VCaP (cell line): ENCODE measurements at regions not wholly inside any gene's neighbourhood (a gene's known extent, or its start where the extent isn't known, plus 50 kb on each side); places are given as distances from the start of the nearest gene placed in this dataset.

Experiments used
- H3K27ac ChIP-seq: fragments of 450-650 bp; 2 replicates; pipeline ENCODE4 v1.5.1; 2017
- CTCF ChIP-seq: fragments of 450-650 bp; conservative IDR thresholded peaks from 2 replicates; pipeline ENCODE4 v1.5.1; 2017; ENCODE audit warnings: mild to moderate bottlenecking, moderate library complexity

- TF ChIP-seq CTCF, result no peak
- H3K27ac ChIP-seq, result no peak overlapping the region
Measured at GRCh38 chr5:51990241-51990640, 607.0 kb downstream of the ISL1 start.

GRCh38 chr5:51990661-51991180 is 607.5 kb downstream of the ISL1 start:
- no peak overlapping the region for H3K27ac ChIP-seq
- no peak for TF ChIP-seq CTCF

GRCh38 chr5:51991940-51992339 is 608.7 kb downstream of the ISL1 start:
- no peak overlapping the region for H3K27ac ChIP-seq
- TF ChIP-seq CTCF, result no peak

- TF ChIP-seq CTCF, result no peak
- H3K27ac ChIP-seq, result no peak overlapping the region
Measured at GRCh38 chr5:51995773-51996306, 612.6 kb downstream of the ISL1 start.

GRCh38 chr5:51996356-51996861 is 613.2 kb downstream of the ISL1 start:
- no peak overlapping the region for H3K27ac ChIP-seq
- no peak for TF ChIP-seq CTCF

- TF ChIP-seq CTCF, result no peak
- no peak overlapping the region for H3K27ac ChIP-seq
Measured at GRCh38 chr5:51997500-51997899, 614.3 kb downstream of the ISL1 start.

GRCh38 chr5:51997949-51998348 is 614.7 kb downstream of the ISL1 start:
- TF ChIP-seq CTCF, result no peak
- no peak overlapping the region for H3K27ac ChIP-seq
